B cell (primary cell): ENCODE measurements at regions not wholly inside any gene's neighbourhood (a gene's known extent, or its start where the extent isn't known, plus 50 kb on each side); places are given as distances from the start of the nearest gene placed in this dataset.

ENCODE experiments used
- ATAC-seq: fragments of 200-7000 bp; cut with Tn5 transposase; one replicate; pipeline ENCODE4 v1.10.0; 2021; ENCODE audit warnings: low read depth, mild to moderate bottlenecking, moderate number of reproducible peaks, moderate library complexity
- CTCF ChIA-PET: fragments of 350-600 bp; sonication (Branson Sonifier 250); formaldehyde crosslinking; loops from one replicate; lab custom pipeline; 2021; ENCODE audit warnings: antibody characterized with exemption, inconsistent platforms; lab: Charles Lee
- POLR2A ChIA-PET: fragments of 350-600 bp; sonication (Branson Sonifier 250); formaldehyde crosslinking; loops from one replicate; lab custom pipeline; 2021; ENCODE audit warnings: antibody characterized with exemption; lab: Charles Lee
- DNase-seq: peaks from one replicate; pipeline ENCODE4 v3.0.0; 2013
- H2AFZ ChIP-seq: 2 replicates; pipeline ENCODE4 v1.6.1; 2012; ENCODE audit warnings: mild to moderate bottlenecking, low read depth, low read length; ENCODE audit not compliant: insufficient read depth, poor library complexity, severe bottlenecking
- H3K27ac ChIP-seq, 2 donors: 1 replicate in 1 of 2; 2 replicates in 1 of 2; pipeline ENCODE4 v1.5.1; 2012 to 2013; ENCODE audit warnings: low read length in 2 of 2, mild to moderate bottlenecking in 2 of 2, moderate library complexity in 1 of 2
- H3K27me3 ChIP-seq, 4 experiments: fragments of 200-600 bp in 1 of 4; sonication (generic) in 1 of 4; replicated peaks in 1 of 4; 1 replicate in 2 of 4; 2 replicates in 2 of 4; pipeline versions ENCODE4 v1.6.1 to v1.7.0; 2013 to 2016; ENCODE audit warnings: low read length in 3 of 4, mild to moderate bottlenecking in 2 of 4, mixed read lengths in 1 of 4, moderate library complexity in 1 of 4; ENCODE audit not compliant: insufficient read depth in 4 of 4, control insufficient read depth in 3 of 4; ENCODE audit errors: control extremely low read depth in 1 of 4
- H3K36me3 ChIP-seq, 2 experiments: replicated peaks in 1 of 2; 1 replicate in 1 of 2; 2 replicates in 1 of 2; pipeline versions ENCODE4 v1.6.1 to v1.7.1; 2013; ENCODE audit warnings: low read length in 1 of 2; ENCODE audit not compliant: insufficient read depth in 2 of 2, control insufficient read depth in 1 of 2; ENCODE audit errors: control extremely low read depth in 1 of 2, extremely low read depth in 1 of 2
- H3K4me1 ChIP-seq, 2 donors: fragments of 200-600 bp in 1 of 2; sonication (generic) in 1 of 2; 1 replicate in 1 of 2; 2 replicates in 1 of 2; pipeline versions ENCODE4 v1.5.1 to v1.6.1; 2013 to 2017; ENCODE audit warnings: low read length in 2 of 2; ENCODE audit not compliant: control insufficient read depth in 2 of 2, insufficient read depth in 2 of 2
- H3K4me2 ChIP-seq: replicated peaks from 2 replicates; pipeline ENCODE3; 2012; ENCODE audit warnings: mild to moderate bottlenecking, low read depth, low read length; ENCODE audit not compliant: poor library complexity, severe bottlenecking
- H3K4me3 ChIP-seq, 5 experiments: fragments of 200-600 bp in 1 of 5; sonication (generic) in 1 of 5; 1 replicate in 3 of 5; 2 replicates in 2 of 5; pipeline versions ENCODE4 v1.5.1 to v1.7.0; 2011 to 2016; ENCODE audit warnings: low read length in 4 of 5, mild to moderate bottlenecking in 4 of 5, low read depth in 2 of 5, control low read depth in 1 of 5, moderate library complexity in 1 of 5; ENCODE audit not compliant: insufficient read depth in 1 of 5; ENCODE audit errors: control extremely low read depth in 1 of 5, extremely low read depth in 1 of 5
- H3K79me2 ChIP-seq: fragments of 200-600 bp; sonication (generic); one replicate; pipeline ENCODE4 v1.6.0; 2016; ENCODE audit warnings: low read length; ENCODE audit not compliant: control insufficient read depth, insufficient read depth
- H3K9ac ChIP-seq: fragments of 200-600 bp; sonication (generic); 2 replicates; pipeline ENCODE4 v1.6.1; 2017; ENCODE audit warnings: mild to moderate bottlenecking, low read length, moderate library complexity
- H3K9me3 ChIP-seq, 3 donors: one replicate each; pipeline versions ENCODE4 v1.6.1 to v1.7.1; 2013; ENCODE audit warnings: low read length in 2 of 3; ENCODE audit not compliant: control insufficient read depth in 2 of 3, insufficient read depth in 1 of 3; ENCODE audit errors: control extremely low read depth in 1 of 3
- H4K20me1 ChIP-seq: 2 replicates; pipeline ENCODE4 v1.6.0; 2012; ENCODE audit warnings: mild to moderate bottlenecking, low read length; ENCODE audit not compliant: insufficient read depth, control insufficient read depth, poor library complexity, severe bottlenecking
- H3K27ac Mint-ChIP-seq: one replicate; pipeline ENCODE4 v1.8.0; 2021; ENCODE audit warnings: mixed read lengths
- H3K27me3 Mint-ChIP-seq: one replicate; pipeline ENCODE4 v1.8.0; 2021; ENCODE audit warnings: mixed read lengths
- H3K4me1 Mint-ChIP-seq: one replicate; pipeline ENCODE4 v1.8.0; 2021; ENCODE audit warnings: mixed read lengths
- H3K4me3 Mint-ChIP-seq: one replicate; pipeline ENCODE4 v1.8.0; 2021; ENCODE audit warnings: mixed read lengths
- H3K9me3 Mint-ChIP-seq: one replicate; pipeline ENCODE4 v1.8.0; 2022; ENCODE audit warnings: mixed read lengths; ENCODE audit not compliant: insufficient read depth
- CTCF ChIP-seq: fragments of 200-600 bp; IDR thresholded peaks from one replicate; pipeline ENCODE4 v1.8.0; 2022; ENCODE audit warnings: antibody characterized with exemption, mild to moderate bottlenecking
- EZH2 ChIP-seq: IDR thresholded peaks from 2 replicates; pipeline ENCODE4 v1.6.1; 2012; ENCODE audit warnings: borderline replicate concordance, low read depth, mild to moderate bottlenecking, moderate library complexity, low read length; ENCODE audit not compliant: insufficient read depth, poor library complexity, severe bottlenecking
- WGBS: methylation state at CpG from one replicate; pipeline ENCODE4 v1.1.5; 2013; ENCODE audit warnings: missing lambda C conversion rate; ENCODE audit not compliant: insufficient coverage; 5-methylcytosine and 5-hydroxymethylcytosine counted together
- intact Hi-C: fragments of 100-400 bp; cut with micrococcal nuclease; formaldehyde crosslinking; loops from one replicate; pipeline ENCODE4 v1.10.0; 2022

GRCh38 chr2:126785862-126786261, 112.8 kb upstream of the TEX51 start:
- no peaks in the 10 kb centered on the region for H4K20me1 ChIP-seq
- no peaks in the 10 kb centered on the region for H3K9me3 ChIP-seq
- Mint-ChIP-seq H3K27ac (no peak overlapping the region), H3K9me3 (no peaks in the 10 kb centered on the region), H3K4me3 (no peak overlapping the region), H3K4me1 (no peaks in the 10 kb centered on the region), H3K27me3 (peaks cover 19% of the 10 kb centered on the region)
- no peaks in the 10 kb centered on the region for H3K4me1 ChIP-seq
- 94% methylated on average over 2 of the region's 2 CpGs for WGBS
- ChIA-PET CTCF (no interaction called here), POLR2A (no interaction called here)
- H3K4me3 ChIP-seq, result no peak overlapping the region
- ATAC-seq (no peak), DNase-seq (no peak)
- no peaks in the 10 kb centered on the region for H3K79me2 ChIP-seq
- no peak overlapping the region for H3K27ac ChIP-seq
- intact Hi-C loops, result no loop called here
- TF ChIP-seq CTCF (no peak), EZH2 (no peak)
- no peak overlapping the region for H3K9ac ChIP-seq
- no peak overlapping the region for H3K4me2 ChIP-seq
- no peaks in the 10 kb centered on the region for H3K27me3 ChIP-seq
- no peak overlapping the region for H2AFZ ChIP-seq
- H3K36me3 ChIP-seq, result no peaks in the 10 kb centered on the region

GRCh38 chr2:126786765-126787164, 111.9 kb upstream of the TEX51 start:
- ChIA-PET POLR2A (no interaction called here), CTCF (no interaction called here)
- Mint-ChIP-seq H3K4me3 (no peak overlapping the region), H3K4me1 (no peaks in the 10 kb centered on the region), H3K27ac (no peak overlapping the region), H3K9me3 (no peaks in the 10 kb centered on the region), H3K27me3 (peaks cover 17% of the 10 kb centered on the region)
- WGBS, result 93% methylated on average over 2 of the region's 4 CpGs
- ATAC-seq (no peak), DNase-seq (no peak)
- intact Hi-C loops, result no loop called here
- TF ChIP-seq CTCF (no peak), EZH2 (no peak)
- Histone ChIP-seq H3K9ac (no peak overlapping the region), H3K27me3 (no peaks in the 10 kb centered on the region), H2AFZ (no peak overlapping the region), H3K4me1 (no peaks in the 10 kb centered on the region), H3K4me2 (no peak overlapping the region), H3K4me3 (no peak overlapping the region), H4K20me1 (no peaks in the 10 kb centered on the region), H3K27ac (no peak overlapping the region), H3K36me3 (no peaks in the 10 kb centered on the region), H3K9me3 (no peaks in the 10 kb centered on the region), H3K79me2 (no peaks in the 10 kb centered on the region)
